Esophagus squamous epithelium (tissue), 4 donors: ENCODE measurements at regions not wholly inside any gene's neighbourhood (a gene's known extent, or its start where the extent isn't known, plus 50 kb on each side); places are given as distances from the start of the nearest gene placed in this dataset.

Experiments
- POLR2A ChIP-seq, 4 donors: fragments of 450-650 bp; IDR thresholded peaks; one replicate each; pipeline ENCODE4 v1.6.1; 2017; ENCODE audit warnings: antibody characterized with exemption in 4 of 4, mild to moderate bottlenecking in 4 of 4, moderate library complexity in 3 of 4
- TF ChIP-seq, protein P1 (sequence below), 6 experiments: fragments of 450-650 bp in 4 of 6; fragments of 200-600 bp in 2 of 6; sonication (generic) in 2 of 6; IDR thresholded peaks; one replicate each; pipeline ENCODE4 v1.5.1; 2016 to 2019; ENCODE audit warnings: antibody characterized with exemption in 6 of 6, mild to moderate bottlenecking in 4 of 6, moderate library complexity in 4 of 6

DNA sequence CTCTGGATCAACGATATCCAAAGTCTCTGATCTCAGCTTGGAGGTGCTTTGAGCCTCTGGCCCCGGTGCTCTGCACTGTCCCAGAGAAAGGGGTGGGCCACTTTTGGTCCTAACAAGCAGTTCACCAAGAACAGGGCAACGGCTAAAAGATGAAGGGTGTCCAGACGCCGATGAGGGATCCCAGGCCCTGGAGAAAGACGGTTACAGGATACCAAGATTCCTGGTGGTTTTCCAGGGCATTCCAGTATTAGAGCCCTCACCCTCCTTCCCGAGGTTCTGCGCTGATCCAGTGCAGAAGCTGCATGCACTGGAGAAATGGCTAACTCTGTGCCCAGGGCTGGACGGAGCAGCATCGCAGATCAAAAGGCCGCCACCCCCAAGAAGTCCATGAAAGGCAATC is 149.9 kb upstream of the IRF2BP2 start:
- TF ChIP-seq, protein P1, sequence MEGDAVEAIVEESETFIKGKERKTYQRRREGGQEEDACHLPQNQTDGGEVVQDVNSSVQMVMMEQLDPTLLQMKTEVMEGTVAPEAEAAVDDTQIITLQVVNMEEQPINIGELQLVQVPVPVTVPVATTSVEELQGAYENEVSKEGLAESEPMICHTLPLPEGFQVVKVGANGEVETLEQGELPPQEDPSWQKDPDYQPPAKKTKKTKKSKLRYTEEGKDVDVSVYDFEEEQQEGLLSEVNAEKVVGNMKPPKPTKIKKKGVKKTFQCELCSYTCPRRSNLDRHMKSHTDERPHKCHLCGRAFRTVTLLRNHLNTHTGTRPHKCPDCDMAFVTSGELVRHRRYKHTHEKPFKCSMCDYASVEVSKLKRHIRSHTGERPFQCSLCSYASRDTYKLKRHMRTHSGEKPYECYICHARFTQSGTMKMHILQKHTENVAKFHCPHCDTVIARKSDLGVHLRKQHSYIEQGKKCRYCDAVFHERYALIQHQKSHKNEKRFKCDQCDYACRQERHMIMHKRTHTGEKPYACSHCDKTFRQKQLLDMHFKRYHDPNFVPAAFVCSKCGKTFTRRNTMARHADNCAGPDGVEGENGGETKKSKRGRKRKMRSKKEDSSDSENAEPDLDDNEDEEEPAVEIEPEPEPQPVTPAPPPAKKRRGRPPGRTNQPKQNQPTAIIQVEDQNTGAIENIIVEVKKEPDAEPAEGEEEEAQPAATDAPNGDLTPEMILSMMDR (IDR thresholded peaks at IDR 0.05) = no peak
- TF ChIP-seq POLR2A (IDR thresholded peaks at IDR 0.05) = no peak
